HEK293T (cell line): ENCODE measurements at regions not wholly inside any gene's neighbourhood (a gene's known extent, or its start where the extent isn't known, plus 50 kb on each side); places are given as distances from the start of the nearest gene placed in this dataset.
"Not testable (repeated sequence)": the region's sequence is repeated elsewhere in the genome, so short reads cannot be mapped to it uniquely, and the experiment has no call there.

Experiments
- ARNT ChIP-seq: fragments of 450-650 bp; IDR thresholded peaks from 2 replicates; pipeline ENCODE4 v1.6.1; 2017; ENCODE audit warnings: mild to moderate bottlenecking
- CTBP1 ChIP-seq: fragments of 450-650 bp; IDR thresholded peaks from 2 replicates; pipeline ENCODE4 v1.6.1; 2016; ENCODE audit warnings: borderline replicate concordance
- ELF4 ChIP-seq: fragments of 450-650 bp; IDR thresholded peaks from 2 replicates; pipeline ENCODE4 v1.6.1; 2017; ENCODE audit warnings: antibody characterized with exemption
- FOXA1 ChIP-seq: fragments of 450-650 bp; IDR thresholded peaks from 2 replicates; pipeline ENCODE4 v1.6.1; 2016; ENCODE audit warnings: mild to moderate bottlenecking
- FOXM1 ChIP-seq: fragments of 450-650 bp; IDR thresholded peaks from 2 replicates; pipeline ENCODE4 v1.6.1; 2017; ENCODE audit warnings: mild to moderate bottlenecking, borderline replicate concordance
- HDGF ChIP-seq: fragments of 450-650 bp; IDR thresholded peaks from 2 replicates; pipeline ENCODE4 v1.6.1; 2017; ENCODE audit warnings: antibody characterized with exemption, borderline replicate concordance
- L3MBTL2 ChIP-seq: fragments of 450-650 bp; conservative IDR thresholded peaks from 2 replicates; pipeline ENCODE4 v1.6.1; 2016; ENCODE audit warnings: mild to moderate bottlenecking
- NFRKB ChIP-seq: fragments of 450-650 bp; IDR thresholded peaks from 2 replicates; pipeline ENCODE4 v1.6.1; 2016; ENCODE audit warnings: mild to moderate bottlenecking, moderate library complexity
- SP1 ChIP-seq: fragments of 450-650 bp; IDR thresholded peaks from 2 replicates; pipeline ENCODE4 v1.6.1; 2017
- SUZ12 ChIP-seq: fragments of 450-650 bp; IDR thresholded peaks from 2 replicates; pipeline ENCODE4 v1.6.1; 2016; ENCODE audit warnings: mild to moderate bottlenecking
- ZNF384 ChIP-seq: fragments of 450-650 bp; IDR thresholded peaks from 2 replicates; pipeline ENCODE4 v1.6.1; 2016

GRCh38 chr6:92644104-92644791, 775.1 kb downstream of the EPHA7 start:
- not testable (repeated sequence) for TF ChIP-seq L3MBTL2, CTBP1, ELF4, FOXA1, HDGF, ZNF384, ARNT, SP1, NFRKB, FOXM1, SUZ12
